Activated CD4-positive, CD25-positive, alpha-beta regulatory T cell treated with anti-CD3 and anti-CD28 coated beads, Interleukin-2, amount 50 U/mL, for 24 hours (primary cell): ENCODE measurements at regions not wholly inside any gene's neighbourhood (a gene's known extent, or its start where the extent isn't known, plus 50 kb on each side); places are given as distances from the start of the nearest gene placed in this dataset.

Experiments
- ATAC-seq, 2 donors: fragments of 150-1000 bp; cut with Tn5 transposase; one replicate each; pipeline ENCODE4 v1.10.0; 2021; ENCODE audit warnings: mild to moderate bottlenecking in 1 of 2, moderate library complexity in 1 of 2

GRCh38 chr16:49075709-49076108, 205.9 kb downstream of the CBLN1 start:
- ATAC-seq, result no peak

GRCh38 chr16:49068224-49068623, 213.4 kb downstream of the CBLN1 start:
- no peak for ATAC-seq

DNA sequence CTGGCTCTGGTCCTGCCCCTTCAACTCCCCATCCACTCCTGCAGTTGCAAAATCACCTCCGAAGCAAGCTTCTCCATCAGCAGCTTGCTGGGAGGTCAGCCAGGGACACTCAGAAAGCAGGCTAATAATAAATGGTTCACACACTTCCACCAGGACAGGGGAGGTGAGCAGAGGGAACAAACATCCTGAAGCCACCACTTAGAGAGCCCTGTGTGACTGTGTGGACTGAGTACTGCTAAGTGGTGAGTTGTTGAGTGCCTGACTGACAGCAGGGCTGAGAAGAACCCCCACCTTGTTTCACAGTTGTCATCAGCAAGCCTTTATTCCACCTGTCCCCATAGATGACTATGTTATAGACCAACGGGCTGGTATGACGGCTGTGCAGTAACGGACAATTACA, 213.9 kb downstream of the CBLN1 start:
- no peak for ATAC-seq

DNA sequence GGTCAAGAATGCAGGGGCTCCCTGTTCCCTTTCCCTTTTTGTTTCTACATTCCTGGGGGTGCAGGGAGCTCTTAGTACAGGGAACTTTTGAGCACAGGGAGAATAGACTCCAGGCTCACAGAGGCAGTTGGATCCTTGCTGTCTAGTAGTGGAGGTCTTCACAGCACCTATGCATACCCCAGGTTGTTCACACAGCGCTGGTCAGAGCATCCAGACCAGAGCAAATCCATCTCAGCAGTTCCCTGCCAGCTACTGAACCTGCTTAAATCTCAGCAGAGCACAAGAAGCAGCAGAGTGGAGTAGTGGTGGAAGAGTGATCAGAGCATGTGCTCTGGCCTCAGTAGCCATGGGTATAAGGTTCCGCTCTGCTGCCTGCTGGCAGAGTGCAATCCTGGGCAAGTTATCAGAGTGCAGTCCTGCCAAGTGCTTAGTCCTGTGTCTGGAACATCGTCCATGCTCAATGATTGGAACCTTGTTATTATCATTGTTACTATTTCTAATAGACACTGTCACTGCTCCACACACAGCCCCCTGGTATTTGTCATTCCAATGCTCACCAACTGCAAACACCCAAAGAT, 220.4 kb downstream of the CBLN1 start:
- no peak for ATAC-seq

GRCh38 chr16:49060728-49061127, 220.9 kb downstream of the CBLN1 start:
- ATAC-seq, result no peak

GRCh38 chr16:49058382-49058781, 223.3 kb downstream of the CBLN1 start:
- ATAC-seq, result no peak

DNA sequence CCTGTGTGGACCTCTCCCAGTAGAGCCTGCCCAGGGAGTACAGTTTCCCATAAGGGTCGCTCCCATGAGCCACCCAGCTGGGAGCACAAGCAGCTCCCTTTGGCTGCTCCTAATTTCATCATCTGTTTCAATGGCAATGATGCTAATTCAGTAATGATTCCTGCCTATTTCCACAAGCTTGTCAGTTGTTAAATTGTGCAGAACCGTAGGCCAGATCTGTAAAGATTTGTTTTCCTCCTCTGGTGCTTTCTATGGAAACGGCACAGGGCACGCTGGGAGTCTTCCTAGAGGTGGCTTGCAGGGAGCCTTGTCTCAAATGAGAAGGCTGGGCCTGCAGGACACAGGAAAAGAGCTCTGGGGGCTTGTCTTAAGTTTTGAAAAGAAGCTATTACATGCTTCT, 223.7 kb downstream of the CBLN1 start:
- no peak for ATAC-seq

DNA sequence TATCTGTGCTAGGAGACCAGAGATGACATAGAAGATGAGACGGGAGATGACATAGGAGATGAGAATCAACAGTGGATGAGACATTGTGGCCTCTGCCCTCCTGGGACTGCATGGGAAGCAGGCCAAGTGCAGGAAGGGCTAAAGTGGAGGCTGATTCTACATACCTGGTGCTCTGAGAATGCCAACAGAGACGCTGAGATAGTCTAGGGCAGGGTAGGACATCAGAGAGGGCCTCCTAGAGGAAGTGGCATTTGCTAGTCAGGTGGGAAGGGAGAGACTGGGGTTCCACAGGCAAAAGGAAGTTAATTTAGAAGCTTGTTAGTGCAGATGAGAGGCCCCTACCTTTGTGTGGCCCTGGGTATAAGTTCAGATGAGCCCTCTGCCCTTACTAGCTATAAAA, 224.2 kb downstream of the CBLN1 start:
- no peak for ATAC-seq

- no peak for ATAC-seq
These were observed 225.1 kb downstream of the CBLN1 start for GRCh38 chr16:49056546-49056945.

GRCh38 chr16:49055824-49056545, 225.7 kb downstream of the CBLN1 start:
- no peak for ATAC-seq

GRCh38 chr16:49055291-49055690, 226.3 kb downstream of the CBLN1 start:
- no peak for ATAC-seq

DNA sequence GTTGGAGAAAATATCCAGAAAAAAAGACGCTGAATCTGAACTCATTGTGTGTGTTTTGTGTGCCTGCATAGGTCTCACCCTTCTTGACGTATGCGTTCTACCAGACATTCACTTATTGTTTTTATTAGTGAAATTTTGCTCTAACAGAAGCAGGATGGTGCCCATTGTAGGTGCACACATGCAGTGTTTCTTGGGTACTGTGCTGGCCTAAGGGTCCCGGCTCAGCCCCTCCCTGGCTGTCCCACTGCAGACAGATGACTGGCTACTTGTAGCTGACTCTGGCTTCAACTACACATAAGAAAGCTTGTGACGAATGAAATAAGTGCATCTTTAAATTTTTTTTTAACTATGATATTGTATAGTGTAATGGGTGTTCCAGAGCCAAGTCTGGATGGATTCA, 227.0 kb downstream of the CBLN1 start:
- no peak for ATAC-seq

GRCh38 chr16:49052846-49053245, 228.8 kb downstream of the CBLN1 start:
- ATAC-seq, result no peak

GRCh38 chr16:49051576-49051975, 230.1 kb downstream of the CBLN1 start:
- ATAC-seq, result no peak

DNA sequence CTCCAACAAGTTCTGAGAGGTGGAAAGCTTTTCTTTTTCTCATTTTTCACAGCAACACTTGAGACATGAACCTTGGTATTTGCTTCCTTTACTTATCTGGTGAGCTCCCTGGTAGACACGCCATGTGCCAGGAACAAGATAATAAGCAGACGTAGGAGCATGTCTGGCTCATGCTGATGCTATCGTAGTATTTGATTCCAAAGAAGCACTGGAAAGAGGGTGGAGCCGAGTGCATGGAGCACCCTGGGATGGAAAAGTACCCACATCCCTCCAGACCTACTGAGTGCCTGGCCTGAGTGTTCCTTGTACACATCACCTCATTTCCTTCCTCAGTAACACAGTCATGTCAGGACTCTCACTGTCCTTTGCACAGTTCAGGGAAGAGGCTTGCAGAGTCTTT, 231.0 kb downstream of the CBLN1 start:
- ATAC-seq, result no peak

- no peak for ATAC-seq
These were observed 232.0 kb downstream of the CBLN1 start for GRCh38 chr16:49049644-49050043.

- no peak for ATAC-seq
These were observed 232.4 kb downstream of the CBLN1 start for GRCh38 chr16:49049191-49049590.

- no peak for ATAC-seq
These were observed 233.1 kb downstream of the CBLN1 start for GRCh38 chr16:49048557-49048956.

- no peak for ATAC-seq
These were observed 245.5 kb downstream of the CBLN1 start for GRCh38 chr16:49036126-49036525.

DNA sequence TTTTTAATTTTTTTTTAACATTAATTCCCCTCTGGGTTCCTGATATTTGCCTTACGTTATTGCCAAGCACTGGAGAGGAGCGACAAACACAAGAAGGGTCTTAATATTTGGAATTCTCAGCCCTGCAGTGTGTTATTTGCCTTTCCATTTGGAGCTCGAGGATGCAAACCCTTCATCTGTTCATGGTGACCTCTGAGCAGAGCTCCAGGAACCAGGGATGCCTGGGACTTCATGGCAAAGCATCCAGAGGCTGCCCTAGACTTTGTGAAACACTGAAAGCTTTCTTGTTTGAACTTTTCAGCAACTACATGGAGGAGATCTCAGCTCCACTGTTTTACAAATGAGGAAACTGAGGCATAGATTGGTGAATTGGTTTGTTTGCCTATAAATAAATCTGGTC, 254.2 kb downstream of the CBLN1 start:
- no peak for ATAC-seq

- no peak for ATAC-seq
These were observed 255.0 kb downstream of the CBLN1 start for GRCh38 chr16:49026566-49027181.

- ATAC-seq, result no peak
These were observed 256.7 kb downstream of the CBLN1 start for GRCh38 chr16:49024896-49025295.

GRCh38 chr16:49024016-49024415, 257.6 kb downstream of the CBLN1 start:
- ATAC-seq, result no peak

GRCh38 chr16:49023050-49023449, 258.6 kb downstream of the CBLN1 start:
- ATAC-seq, result no peak
